Activated naive CD4-positive, alpha-beta T cell treated with anti-CD3 and anti-CD28 coated beads, Interleukin-2, amount 50 U/mL, for 72 hours (primary cell): ENCODE measurements at regions not wholly inside any gene's neighbourhood (a gene's known extent, or its start where the extent isn't known, plus 50 kb on each side); places are given as distances from the start of the nearest gene placed in this dataset.

ENCODE experiments used
- ATAC-seq, 2 donors: fragments of 150-1000 bp; cut with Tn5 transposase; 2 replicates each; pipeline ENCODE4 v1.10.0; 2021; ENCODE audit warnings: mild to moderate bottlenecking in 2 of 2, moderate library complexity in 2 of 2
- DNase-seq, 2 donors: peaks; one replicate each; pipeline ENCODE4 v3.0.0; 2021 to 2022; ENCODE audit warnings: low spot score in 2 of 2
- H3K27ac Mint-ChIP-seq, 2 donors: one replicate each; pipeline ENCODE4 v1.8.0; 2022; ENCODE audit warnings: mild to moderate bottlenecking in 2 of 2, mixed read lengths in 2 of 2
- H3K36me3 Mint-ChIP-seq, 2 donors: one replicate each; pipeline ENCODE4 v1.8.0; 2022; ENCODE audit warnings: mixed read lengths in 2 of 2
- H3K9me3 Mint-ChIP-seq, 2 donors: one replicate each; pipeline ENCODE4 v1.8.0; 2022; ENCODE audit warnings: mixed read lengths in 2 of 2

GRCh38 chr20:59421089-59421488 is 120.7 kb downstream of the EDN3 start:
- no peak for ATAC-seq

DNA sequence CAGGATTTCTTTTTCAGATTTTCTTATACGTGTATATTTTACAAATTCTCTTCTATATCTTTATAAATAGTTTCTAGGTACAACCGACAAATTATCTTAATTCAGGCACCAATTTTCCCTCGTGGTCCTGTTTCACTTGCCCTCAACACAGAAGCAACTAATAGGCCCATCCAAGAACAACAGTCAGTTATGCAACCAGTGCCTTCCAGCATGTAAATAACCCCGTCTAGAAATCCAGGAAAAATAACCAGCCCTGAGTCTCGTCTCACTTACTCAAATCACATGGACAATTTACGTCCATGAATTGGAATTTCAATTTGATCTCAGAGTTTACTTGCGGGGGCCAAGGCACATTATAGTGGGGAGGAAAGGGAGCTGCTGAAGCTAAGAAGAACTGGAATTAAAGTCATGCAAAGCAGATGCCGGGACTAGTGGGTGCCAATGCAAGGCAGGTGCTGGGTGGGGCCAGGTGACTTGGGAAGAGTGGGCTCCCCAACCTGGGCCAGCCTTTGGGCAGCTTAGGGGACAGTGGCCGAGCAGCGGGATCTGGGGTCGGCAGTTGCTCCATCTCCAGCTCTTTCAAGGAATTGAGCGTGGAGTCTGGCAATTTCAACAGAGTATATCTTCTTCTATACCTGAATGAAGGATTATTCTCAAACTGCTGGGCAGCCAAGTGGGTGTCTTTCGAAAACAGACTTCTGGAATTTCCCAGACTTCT is 121.7 kb downstream of the EDN3 start:
- Mint-ChIP-seq H3K9me3 (no peaks in the 10 kb centered on the region), H3K27ac (no peak overlapping the region), H3K36me3 (no peaks in the 10 kb centered on the region)
- no peak for ATAC-seq
- no peak for DNase-seq

More at GRCh38 chr20:59421089-59421488, 120.7 kb downstream of the EDN3 start:
- no peak overlapping the region for H3K27ac Mint-ChIP-seq
- no peak for DNase-seq
- H3K36me3 Mint-ChIP-seq, result no peaks in the 10 kb centered on the region
- no peaks in the 10 kb centered on the region for H3K9me3 Mint-ChIP-seq

DNA sequence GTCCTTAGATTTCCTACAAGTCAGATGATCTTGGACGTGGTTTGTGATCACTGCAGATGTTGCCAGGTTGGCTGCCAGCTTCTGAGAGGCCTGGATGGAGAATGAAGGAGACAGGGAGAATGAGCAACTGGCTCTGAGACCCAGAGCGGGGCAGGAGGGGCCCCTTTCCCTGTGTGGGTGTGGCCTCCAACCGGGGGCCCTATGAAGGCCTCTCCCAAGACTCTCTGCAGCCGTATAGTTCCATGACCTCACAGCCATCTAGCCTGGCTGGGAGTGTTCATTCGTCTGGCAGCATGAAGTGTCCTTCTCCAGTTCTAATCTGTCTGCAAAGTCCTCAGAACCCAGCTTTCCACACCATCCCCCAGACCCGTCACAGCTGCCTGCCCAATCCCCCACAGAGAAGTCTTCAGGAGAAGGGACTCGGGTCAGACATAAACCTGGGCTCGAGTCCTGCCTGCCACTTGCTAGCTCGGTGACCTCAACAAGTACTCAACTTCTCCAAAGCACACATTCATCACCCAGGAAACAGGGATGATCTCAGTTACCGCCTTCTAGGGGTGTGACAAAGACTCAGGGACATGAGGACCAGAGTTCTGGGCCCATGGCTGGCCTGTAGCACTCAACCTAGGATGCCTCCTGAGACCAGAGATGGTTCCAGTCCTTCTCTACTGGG is 122.6 kb downstream of the EDN3 start:
- Mint-ChIP-seq H3K36me3 (no peaks in the 10 kb centered on the region), H3K9me3 (peaks cover 1 to 3% of the 10 kb centered on the region in 2 donors), H3K27ac (no peak overlapping the region)
- ATAC-seq (no peak), DNase-seq (no peak)

DNA sequence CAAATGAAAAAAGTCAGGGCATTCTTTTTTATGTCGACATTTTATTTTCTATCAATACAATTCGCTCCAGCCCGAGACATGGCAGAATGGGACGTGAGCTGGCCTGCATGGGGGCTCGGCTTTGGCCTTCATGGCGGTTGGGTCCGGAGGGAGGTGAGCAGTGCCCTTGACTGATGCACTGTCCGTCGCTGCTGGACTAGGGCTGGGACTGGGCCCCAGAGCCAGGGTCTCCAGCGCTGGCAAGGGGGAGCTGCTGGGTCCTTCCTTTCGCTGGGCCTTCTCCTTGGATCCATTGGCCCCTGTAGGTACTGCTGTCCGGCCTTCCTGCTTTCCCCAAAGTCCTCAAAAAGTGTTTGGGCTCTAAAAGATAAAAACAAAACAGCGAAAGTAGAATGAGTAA is 124.6 kb downstream of the EDN3 start:
- DNase-seq, result no peak
- Mint-ChIP-seq H3K27ac (no peak overlapping the region), H3K9me3 (peaks cover 5 to 9% of the 10 kb centered on the region in 2 donors)

DNA sequence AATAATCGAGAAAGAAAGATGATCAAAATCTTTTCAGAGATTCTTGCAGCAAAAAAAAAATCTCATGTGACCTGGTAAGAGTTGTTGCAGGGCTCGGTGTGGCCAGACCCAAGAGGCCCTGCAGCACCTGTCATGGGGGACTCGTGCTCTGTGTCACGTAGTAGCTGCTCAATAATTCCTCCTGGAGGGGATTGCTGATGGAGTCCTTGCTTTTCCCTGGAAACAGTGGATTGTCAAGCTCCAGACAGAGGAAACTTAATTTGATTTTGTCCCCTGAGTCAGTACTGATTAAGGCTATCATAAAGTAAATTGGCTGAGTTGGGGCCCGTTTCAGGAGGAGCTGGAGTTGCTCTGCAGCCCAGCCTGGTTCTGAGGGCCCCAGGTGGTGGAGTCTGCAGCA is 125.2 kb downstream of the EDN3 start:
- H3K27ac Mint-ChIP-seq, result no peak overlapping the region
- peaks cover 0 to 5% of the 10 kb centered on the region in 2 donors for H3K36me3 Mint-ChIP-seq
- ATAC-seq, result no peak
- peaks cover 5 to 9% of the 10 kb centered on the region in 2 donors for H3K9me3 Mint-ChIP-seq
- no peak for DNase-seq

More for the DNA sequence above, 124.6 kb downstream of the EDN3 start:
- H3K36me3 Mint-ChIP-seq, result peaks cover 0 to 5% of the 10 kb centered on the region in 2 donors
- ATAC-seq, result no peak

GRCh38 chr20:59428006-59428405 is 127.6 kb downstream of the EDN3 start:
- Mint-ChIP-seq H3K27ac (no peak overlapping the region), H3K9me3 (peaks cover 5 to 9% of the 10 kb centered on the region in 2 donors), H3K36me3 (peaks cover 0 to 5% of the 10 kb centered on the region in 2 donors)
- ATAC-seq (no peak), DNase-seq (no peak)

DNA sequence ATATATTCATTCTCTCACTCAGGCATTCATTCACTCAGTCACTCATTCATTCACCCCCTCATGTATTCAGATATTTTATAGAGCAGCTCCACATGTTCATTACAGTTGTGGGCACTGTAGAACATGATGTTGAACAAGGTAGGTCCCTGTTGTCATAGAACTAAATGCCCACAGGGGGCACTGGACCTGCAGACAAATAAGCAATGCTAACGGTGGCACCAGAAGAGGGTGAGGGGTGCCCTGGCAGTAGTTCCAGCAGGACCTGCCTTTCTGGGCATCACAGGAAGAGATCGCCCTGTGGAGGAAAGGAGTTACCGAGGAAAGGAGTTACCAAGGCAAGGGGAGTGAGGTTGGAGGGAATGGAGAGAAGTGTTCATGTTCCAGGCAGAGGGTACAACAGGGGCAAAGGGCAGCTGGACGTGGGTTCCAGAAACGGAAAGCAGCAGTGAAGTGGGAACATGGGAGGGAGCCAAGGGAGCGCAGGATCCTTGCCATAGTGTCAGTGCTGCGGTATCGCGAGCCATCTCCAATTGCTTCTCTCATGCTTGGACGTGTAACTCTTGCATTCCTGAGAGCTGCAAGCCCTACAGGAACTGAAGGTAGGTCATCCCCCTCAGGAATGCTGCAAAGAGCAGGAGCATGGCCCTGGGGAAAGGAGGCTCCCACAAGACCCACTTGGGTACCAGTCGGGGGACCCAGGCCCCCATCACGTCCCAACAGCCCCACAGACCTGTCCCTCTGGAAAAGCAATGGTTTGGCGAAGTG is 128.2 kb downstream of the EDN3 start:
- no peak overlapping the region for H3K27ac Mint-ChIP-seq
- H3K36me3 Mint-ChIP-seq, result peaks cover 0 to 5% of the 10 kb centered on the region in 2 donors
- peaks cover 5 to 9% of the 10 kb centered on the region in 2 donors for H3K9me3 Mint-ChIP-seq
- ATAC-seq (no peak), DNase-seq (no peak)

GRCh38 chr20:59429396-59429795 is 129.0 kb downstream of the EDN3 start:
- H3K9me3 Mint-ChIP-seq, result peaks cover 5 to 9% of the 10 kb centered on the region in 2 donors
- H3K36me3 Mint-ChIP-seq, result peaks cover 0 to 5% of the 10 kb centered on the region in 2 donors
- DNase-seq (no peak), ATAC-seq (no peak)
- peak overlapping the region in 1 of 2 donors; percentile 57 for H3K27ac Mint-ChIP-seq

- Mint-ChIP-seq H3K27ac (no peak overlapping the region), H3K9me3 (peaks cover 5 to 9% of the 10 kb centered on the region in 2 donors), H3K36me3 (peaks cover 0 to 5% of the 10 kb centered on the region in 2 donors)
- DNase-seq (no peak), ATAC-seq (no peak)
These were observed 130.6 kb downstream of the EDN3 start for GRCh38 chr20:59431014-59431413.

DNA sequence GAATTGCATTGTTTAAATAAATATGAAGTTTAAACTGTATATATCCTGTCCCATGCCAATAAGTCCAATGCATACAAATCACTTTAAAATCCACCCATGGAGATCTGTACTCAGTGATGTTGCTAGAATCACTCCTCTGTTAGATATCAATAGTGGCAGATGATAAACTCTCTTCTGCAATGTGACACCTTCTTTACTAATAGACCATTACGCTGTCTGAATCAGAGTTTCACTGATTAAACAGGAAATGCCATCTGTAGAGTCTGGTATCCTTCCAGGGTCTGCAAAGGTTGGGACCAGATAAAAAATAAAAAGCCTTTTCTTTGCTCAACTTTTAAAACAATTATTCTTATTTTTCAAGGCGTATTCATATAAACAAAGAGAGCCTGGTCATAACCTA is 134.5 kb downstream of the EDN3 start:
- no peak overlapping the region for H3K27ac Mint-ChIP-seq
- H3K36me3 Mint-ChIP-seq, result no peaks in the 10 kb centered on the region
- no peak for ATAC-seq
- DNase-seq, result no peak
- H3K9me3 Mint-ChIP-seq, result no peaks in the 10 kb centered on the region

DNA sequence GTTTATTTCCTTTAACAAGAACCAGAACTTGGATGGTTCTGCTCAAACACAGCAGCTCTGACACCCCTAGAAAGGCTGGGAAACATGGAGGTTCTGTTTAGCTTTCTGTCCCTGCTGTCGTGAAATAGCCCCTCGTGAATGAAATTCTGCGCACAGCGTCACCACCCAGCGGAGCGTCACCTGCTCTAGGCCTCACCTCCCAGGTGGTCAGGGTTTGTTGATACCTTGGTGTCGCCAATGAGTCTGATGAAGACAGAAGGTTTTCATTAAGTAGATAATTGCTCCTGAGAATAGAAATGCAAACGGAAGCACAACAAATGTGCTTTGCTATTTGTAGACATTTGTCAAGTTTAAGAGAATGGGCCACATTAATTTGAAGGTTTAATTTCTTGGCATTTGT is 135.1 kb downstream of the EDN3 start:
- Mint-ChIP-seq H3K27ac (no peak overlapping the region), H3K9me3 (no peaks in the 10 kb centered on the region), H3K36me3 (no peaks in the 10 kb centered on the region)
- no peak for ATAC-seq
- DNase-seq, result no peak

DNA sequence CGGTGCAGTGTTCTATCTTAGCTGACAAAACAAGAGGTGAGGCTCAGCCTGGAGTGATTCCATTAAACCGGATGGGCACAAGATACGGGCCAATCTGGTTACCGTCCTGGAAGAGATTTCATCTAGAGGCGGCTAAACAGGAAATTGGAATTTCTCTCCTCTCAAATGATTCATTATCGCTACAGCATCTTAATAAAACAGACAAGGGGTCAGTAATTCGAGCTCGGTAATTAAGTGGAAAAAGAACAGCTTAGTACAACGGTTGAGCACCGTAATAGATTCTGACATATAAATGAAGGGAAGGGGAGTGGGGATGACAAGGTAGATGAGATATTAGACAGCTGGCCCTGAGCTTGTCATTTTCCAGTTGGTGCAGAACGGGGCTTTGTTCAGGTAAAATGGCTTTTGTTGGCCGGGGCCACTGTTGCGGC is 137.2 kb downstream of the EDN3 start:
- Mint-ChIP-seq H3K36me3 (no peaks in the 10 kb centered on the region), H3K27ac (no peak overlapping the region), H3K9me3 (no peaks in the 10 kb centered on the region)
- DNase-seq (no peak), ATAC-seq (no peak)

DNA sequence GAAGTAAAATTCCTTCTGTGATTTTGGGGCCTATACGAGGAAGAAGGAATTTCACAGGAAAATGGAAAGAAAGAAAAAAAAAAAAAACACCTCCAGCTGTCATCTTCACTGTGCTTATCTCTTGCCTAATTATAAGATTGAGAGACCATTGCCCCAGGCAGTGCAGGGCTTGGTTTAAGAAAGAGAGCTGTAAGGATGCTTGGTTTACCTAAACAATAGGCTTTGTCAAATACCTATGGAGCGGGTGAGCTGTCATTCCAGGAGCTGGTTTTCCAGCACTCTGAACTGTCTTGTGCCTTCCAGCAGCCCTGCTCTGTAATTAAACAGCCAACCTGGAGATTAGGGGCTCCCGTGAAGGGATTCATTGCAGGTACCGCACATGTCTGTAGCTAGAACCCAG is 137.8 kb downstream of the EDN3 start:
- Mint-ChIP-seq H3K36me3 (no peaks in the 10 kb centered on the region), H3K27ac (no peak overlapping the region), H3K9me3 (no peaks in the 10 kb centered on the region)
- DNase-seq, result no peak
- no peak for ATAC-seq

DNA sequence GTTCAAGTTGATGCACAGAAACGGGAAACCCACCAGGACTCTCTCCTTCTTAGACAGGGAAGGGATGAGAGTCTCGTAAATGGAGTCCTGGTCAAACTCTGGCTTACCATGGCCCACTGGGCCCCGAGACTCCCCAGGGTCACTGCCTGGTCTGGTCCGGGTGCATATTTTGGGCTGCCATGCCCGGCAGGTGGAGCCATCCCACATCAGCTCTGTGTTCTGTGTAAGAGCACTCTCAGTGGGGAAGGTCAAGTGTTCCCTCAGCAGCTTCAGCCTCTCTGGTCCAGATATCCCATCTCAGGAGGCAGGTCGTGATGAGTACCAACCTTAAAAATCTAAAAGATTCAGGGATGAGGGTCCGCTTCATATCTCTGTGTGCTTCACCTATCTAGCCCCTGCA is 138.8 kb downstream of the EDN3 start:
- no peak for DNase-seq
- Mint-ChIP-seq H3K9me3 (no peaks in the 10 kb centered on the region), H3K36me3 (no peaks in the 10 kb centered on the region), H3K27ac (no peak overlapping the region)
- ATAC-seq, result no peak

GRCh38 chr20:59441306-59441705 is 140.9 kb downstream of the EDN3 start:
- Mint-ChIP-seq H3K27ac (no peak overlapping the region), H3K9me3 (no peaks in the 10 kb centered on the region), H3K36me3 (no peaks in the 10 kb centered on the region)
- DNase-seq (no peak), ATAC-seq (no peak)

GRCh38 chr20:59441860-59442810 is 141.7 kb downstream of the EDN3 start:
- ATAC-seq (no peak), DNase-seq (no peak)
- Mint-ChIP-seq H3K27ac (no peak overlapping the region), H3K36me3 (no peaks in the 10 kb centered on the region), H3K9me3 (no peaks in the 10 kb centered on the region)
